ENCODE measurements at regions not wholly inside any gene's neighbourhood (a gene's known extent, or its start where the extent isn't known, plus 50 kb on each side); places are given as distances from the start of the nearest gene placed in this dataset.

DNA sequence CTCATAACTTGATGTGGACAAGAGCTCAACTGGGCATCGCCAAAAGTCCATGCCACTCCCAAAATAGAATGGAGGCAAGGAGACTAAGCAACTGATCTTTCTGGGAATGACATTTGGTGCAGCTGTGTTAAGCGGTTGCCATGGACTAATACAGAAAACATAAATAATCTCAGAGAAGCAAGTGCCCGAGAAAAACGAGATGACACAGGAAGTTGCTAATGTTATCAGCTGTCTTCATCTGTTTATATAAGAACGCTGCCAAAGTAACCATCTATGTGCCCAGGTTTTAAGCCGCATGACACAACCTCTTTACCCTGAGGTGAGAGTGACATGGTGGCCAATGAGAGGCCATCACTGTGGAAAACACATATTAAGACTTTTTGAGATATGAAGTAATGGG is 54.9 kb upstream of the SACS start:
- FAIRE-seq, result no peak
- DNase-seq (ENCODE audit: insufficient read length, low spot score), result no peak

DNA sequence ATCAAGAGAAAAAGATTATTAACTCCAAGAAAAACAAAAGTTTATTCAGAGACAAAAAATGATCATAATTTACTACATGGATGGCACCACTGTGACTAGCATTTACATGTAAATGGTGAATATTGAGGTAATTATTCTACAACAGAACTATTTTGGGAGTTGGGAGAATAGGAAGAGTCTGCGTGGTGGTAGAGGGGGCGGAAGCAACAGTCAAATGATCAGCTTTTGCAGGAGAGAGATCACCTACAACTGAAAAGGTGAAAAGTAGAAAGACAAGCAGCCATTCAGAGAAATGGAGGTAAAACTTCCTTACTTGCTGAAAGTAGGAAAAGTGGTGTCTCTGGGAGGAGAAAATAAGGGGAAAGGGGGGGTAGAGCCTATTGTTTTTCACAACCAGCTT is 62.8 kb upstream of the SACS start:
- DNase-seq (ENCODE audit: insufficient read length, low spot score) (no peak), FAIRE-seq (no peak)

DNA sequence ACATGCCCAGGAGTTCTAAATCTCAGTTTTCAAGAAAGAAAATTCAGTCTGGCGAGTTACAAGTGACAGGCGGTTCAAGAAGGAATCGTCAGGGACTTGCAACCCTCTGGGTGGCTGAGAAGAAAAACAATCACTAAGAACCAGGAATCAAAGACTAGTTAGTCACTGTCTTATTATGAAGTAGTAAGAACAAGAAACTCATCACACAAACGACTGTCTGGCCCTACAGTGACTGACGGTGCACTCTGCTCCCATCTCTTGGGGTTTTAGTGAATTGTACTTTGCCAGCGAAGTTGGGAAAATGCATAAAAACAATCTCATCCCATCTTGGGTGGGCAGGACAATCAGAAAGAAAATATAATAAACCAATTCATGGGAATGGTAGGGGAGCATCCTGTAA is 63.7 kb upstream of the SACS start:
- DNase-seq (ENCODE audit: insufficient read length, low spot score) (no peak), FAIRE-seq (no peak)

DNA sequence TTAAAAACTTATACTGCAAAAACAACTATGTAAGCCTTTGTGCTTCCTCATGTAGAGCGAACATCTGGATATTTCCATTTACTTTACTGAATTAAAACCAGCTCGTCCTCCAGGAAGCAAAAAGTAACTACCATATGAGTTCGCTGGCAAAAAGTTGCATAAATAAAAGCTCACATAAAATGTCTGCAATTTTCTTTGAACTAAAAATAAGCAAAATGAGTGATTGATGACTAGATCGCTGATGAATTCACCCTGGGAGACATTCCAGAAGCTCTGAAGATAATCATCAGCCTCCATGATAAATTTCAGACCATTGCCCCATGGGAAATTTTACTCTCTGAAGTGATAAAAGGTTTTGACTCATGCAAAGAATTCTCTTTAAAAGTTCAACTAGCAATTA is 67.3 kb upstream of the SACS start:
- FAIRE-seq (no peak), DNase-seq (ENCODE audit: insufficient read length, low spot score) (peak; percentile 41)

DNA sequence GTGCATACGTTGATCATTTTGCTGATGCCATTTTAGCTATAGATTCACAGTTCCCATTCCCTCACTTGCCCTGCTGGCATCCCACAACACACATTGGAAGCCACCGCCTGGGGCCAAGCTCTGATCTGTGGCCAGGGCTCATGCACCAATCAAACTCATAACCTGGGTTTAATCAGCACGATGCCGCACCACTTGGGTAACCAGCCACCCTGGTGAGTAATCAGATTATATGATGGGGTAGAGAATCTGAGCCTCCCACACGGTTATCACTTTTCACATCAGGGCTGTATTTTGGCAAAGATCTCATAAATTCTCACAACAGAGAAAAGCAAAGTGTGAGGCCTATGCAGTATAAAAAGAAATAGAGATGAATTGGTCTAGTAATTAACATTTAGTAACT is 66.0 kb upstream of the TNFRSF19 start:
- no peak for DNase-seq (ENCODE audit: insufficient read length, low spot score)
- no peak for FAIRE-seq

DNA sequence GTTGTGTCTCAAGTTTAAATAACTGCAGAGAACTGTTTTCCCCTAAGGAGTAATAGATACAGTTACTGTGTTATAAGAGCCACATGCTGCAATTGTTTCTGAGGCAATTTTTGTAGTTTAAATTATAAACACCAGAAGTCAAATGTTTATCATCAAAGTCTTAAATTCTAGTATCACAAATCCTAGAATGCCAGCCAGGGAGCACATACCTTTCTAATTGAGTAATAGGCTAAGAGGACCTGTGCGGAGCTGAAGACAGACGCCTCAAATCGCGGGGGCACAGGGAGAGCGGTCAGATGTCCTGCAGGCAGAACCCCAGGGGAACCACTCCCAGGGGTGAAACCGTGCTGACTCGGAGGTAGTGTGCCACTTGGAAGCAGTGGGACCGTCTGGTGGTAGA is 65.2 kb upstream of the TNFRSF19 start:
- DNase-seq (ENCODE audit: insufficient read length, low spot score) (no peak), FAIRE-seq (no peak)

DNA sequence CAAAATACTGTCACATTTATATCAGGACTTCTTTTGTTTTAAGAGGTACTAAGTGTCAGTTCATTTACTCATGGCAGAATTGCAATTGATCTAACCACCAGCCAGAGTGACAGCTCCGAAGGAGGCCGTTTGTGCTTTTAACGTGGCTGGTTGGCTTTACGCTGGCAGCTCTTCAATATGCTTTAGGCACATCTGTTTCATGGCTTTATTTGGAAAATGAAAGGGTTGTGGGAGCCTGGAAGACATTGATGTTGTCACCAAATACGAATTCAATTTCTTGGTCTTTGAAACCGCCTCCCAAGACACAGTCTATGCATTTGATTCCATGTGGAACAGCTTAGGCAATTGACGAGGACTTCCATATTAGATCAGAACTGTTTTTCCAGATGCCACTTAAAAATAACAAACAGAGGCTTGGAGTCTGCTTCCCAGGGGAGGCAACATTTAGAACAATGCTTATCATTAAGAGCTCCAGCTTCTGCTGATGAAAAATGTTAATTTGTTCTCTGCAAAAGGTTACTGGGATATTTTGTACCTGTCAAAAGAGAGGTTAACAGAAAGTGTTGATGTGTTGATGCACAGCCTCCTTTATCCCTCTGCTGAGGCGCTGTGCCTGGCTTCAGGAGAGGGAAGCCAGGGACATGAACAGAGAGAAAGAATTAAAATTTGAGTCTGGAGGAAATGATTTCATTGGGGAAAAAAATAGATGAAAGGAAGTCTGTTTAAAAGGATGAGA is 64.0 kb upstream of the TNFRSF19 start:
- no peak for FAIRE-seq
- DNase-seq (ENCODE audit: insufficient read length, low spot score), result no peak

DNA sequence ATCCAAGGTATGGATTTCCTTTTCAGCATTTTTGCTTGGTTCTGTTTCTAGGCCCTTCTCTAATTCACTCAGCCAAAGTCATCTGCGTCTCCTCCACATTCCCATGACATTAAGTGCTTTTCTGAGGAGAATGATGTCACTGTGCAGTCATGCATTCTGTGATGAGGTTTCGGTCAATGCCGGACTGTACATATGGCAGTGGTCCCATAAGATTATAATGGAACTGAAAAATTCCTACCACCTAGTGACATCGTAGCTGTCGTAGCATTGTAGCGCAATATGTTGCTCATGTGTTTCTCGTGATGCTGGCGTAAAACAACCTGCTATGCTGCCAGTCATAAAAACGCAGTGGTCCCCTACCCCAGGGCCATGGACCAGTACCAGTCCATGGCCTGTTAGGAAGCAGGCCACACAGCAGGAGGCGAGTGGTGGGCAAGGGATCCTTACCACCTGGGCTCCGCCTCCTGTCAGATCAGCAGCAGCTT is 63.4 kb upstream of the TNFRSF19 start:
- no peak for FAIRE-seq
- DNase-seq (ENCODE audit: insufficient read length, low spot score), result no peak

DNA sequence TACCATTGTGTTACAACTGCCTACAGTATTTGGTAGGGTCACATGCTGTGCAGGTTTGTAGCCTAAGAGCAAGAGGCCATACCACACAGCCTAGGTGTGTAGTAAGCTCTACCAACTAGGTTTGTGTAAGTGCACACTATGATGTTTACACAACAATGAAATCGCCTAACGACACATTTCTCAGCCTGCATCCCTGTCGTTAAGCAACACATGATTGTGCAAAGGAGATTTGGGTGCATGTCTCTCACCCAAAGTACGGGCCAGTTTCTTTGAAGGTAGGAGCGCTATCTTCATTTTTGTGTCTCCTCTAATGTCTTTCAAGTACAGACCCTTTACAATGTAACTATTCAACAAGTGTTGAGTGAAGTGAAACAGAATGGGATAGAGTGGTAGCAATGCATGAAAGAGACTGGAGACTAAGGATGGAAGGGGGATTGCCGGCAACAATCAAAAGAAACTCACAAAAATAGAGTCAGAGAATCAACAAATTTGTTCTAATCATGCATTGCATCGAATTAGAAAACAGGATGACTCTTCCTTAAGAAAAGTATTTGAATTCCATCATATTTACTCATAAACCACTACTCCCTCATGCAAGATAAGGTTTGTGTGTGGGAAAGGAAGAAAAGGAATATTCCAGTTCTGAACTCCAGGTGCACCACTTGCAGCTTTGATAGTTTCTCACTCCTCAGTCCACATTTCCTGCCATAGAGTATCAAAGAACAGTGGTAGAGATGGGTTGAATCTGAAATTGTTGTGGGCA is 60.2 kb upstream of the TNFRSF19 start:
- no peak for FAIRE-seq
- DNase-seq (ENCODE audit: insufficient read length, low spot score), result no peak

DNA sequence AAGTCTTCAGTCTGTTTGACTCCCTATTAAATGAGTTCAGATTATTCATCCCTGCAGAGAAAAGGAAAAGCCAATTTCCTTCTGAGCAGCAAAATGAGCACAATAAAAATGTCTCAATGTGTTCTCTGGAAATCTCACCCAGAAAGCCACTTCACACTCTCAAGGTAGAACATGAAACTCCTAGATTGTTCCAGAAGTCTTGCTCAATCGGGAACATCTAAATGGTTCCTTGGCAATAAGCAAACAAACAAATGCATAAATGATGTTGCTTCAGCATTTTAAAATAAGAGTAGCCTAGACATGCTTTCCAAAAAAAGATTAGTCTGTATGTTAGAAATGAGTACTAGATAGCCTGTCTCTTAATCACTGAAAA is 59.7 kb upstream of the TNFRSF19 start:
- DNase-seq (ENCODE audit: insufficient read length, low spot score), result no peak
- no peak for FAIRE-seq

DNA sequence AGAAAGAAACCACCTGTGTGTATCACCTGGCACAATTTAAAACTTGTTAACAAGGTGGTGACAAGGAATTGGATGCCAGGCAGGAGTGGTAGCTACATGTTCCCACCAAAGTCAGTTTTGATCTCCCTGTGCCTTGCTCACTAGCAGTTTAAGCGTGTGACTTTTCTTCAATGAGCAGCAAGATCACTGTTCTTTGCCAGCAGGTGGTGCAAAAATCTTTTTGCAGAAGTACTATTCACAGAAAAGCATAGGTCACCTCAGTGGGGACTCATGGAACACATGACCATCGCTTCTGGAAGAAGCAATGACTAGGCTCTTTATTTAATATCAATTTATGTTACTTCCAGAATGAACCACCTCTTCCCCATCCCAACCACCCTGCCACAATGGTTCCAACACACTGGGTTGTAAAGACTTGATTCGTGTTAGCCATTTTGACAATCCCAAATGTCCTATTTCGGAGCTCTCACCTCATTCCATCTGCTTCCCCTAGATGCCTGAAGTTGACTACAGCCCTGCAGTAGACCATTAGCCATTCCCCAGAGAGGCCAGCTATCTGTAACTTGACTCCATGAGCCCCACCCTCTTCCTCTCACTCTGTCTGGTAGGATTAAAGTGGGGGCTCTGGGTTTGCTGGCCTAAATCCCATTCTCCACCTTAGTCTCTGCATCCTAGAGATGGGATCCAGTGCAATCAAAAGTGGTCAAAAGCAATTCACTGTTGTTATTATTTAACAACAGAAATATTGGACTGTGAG is 59.1 kb upstream of the TNFRSF19 start:
- DNase-seq (ENCODE audit: insufficient read length, low spot score), result no peak
- FAIRE-seq, result no peak

DNA sequence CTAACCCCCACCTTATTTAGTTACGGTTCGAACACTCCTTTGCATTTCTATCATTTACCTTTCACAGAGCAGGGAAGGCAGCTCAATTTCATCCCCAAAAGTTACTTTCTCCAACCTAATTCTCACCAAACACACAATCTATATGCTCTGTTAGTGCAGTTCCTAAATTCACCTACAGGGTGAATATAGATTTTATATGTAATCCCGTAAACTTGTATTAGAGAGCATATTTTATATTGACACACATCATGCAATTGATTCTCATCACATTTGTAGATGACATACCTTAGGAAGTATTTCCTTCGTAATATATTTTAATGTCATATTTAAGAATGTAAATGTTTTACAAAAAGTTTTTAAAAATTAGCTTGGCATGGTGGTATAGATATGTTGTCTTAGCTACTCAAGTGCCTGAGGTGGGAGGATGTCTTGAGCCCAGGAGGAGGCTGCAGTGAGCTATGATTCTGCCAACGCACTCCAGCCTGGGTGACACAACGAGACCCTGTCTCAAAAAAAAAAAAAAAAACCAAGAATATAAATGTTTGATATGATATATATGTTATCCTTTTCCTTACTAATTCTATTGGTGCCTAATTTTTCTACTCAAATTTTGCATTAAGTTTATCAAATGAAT is 57.3 kb upstream of the TNFRSF19 start:
- FAIRE-seq (no peak), DNase-seq (ENCODE audit: insufficient read length, low spot score) (no peak)

DNA sequence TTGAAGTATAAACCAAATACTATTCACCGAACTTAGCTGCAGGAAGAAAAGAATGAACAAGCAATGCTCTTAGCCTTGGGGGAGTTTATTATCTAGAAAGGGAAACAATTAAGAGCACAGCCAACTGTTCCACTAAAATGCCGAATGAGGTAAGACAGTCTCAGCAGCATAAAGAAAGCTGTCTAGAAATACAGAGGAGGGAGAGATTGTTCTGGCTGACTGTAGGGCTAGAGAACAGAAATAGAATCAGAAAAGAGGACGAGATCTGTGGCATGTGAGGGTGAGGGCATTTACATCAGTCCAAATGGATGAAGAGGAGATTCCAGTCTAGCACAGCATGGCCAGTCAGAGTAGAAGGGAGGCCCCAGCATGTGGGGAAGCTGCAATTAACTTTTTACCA is 56.8 kb upstream of the TNFRSF19 start:
- FAIRE-seq (no peak), DNase-seq (ENCODE audit: insufficient read length, low spot score) (no peak)

DNA sequence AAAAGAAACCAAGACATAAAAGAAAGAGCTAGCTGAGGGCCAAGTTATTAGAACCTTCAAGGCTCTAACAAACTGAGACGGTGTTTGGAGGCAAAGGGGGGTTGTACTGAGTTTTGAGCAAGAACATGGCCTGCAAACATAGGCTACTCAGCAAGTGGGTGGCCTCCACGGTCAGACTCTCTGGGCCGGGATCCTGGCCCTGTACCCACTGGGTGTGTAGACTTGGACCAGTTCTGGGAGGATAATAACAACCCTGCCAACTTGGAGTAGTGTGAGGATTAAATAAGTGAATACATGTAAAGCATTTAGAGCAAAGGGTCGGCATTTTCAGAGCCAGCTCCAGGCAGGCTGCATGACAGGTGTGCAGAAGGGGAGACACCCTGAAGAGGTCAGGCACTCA is 56.1 kb upstream of the TNFRSF19 start:
- DNase-seq (ENCODE audit: insufficient read length, low spot score) (no peak), FAIRE-seq (no peak)

DNA sequence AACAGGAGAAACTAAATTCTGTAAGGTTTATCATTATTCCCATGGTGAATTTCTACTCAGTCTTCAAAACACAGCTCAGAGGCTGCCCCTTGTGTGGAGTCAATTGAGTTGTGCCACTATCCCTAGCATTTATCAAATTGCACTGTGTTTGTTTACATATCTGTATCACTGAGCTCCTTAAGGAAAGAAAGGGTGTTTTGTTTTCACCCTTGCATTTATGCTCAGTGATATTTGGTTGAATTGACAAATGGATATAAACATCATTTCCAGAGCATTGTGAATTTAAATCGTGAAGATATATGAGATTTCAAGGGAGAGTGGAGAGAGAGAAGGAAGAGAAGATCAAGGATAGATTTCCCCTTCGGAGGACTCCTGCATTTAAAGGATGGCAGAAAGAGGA is 55.1 kb upstream of the TNFRSF19 start:
- no peak for DNase-seq (ENCODE audit: insufficient read length, low spot score)
- FAIRE-seq, result no peak

DNA sequence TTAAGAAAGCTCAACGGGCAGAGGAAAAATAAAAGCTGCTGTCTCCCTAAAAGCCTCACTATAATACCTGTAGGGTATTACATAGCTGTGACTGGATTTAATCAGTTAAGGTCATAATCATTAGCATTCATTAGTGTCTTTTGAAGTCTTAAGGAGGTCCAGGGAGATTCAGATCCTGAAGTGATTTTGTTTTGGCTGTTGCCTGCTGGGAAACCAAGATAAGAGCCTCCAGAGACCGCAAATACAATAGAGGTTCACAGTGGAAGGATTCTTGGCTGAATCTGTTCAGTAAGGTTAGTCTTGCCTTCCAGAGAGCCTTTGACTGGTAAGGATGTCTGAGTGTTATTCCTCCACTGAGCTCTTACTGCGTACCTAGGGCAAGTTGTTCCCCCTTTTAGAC is 54.0 kb upstream of the TNFRSF19 start:
- no peak for DNase-seq (ENCODE audit: insufficient read length, low spot score)
- no peak for FAIRE-seq

DNA sequence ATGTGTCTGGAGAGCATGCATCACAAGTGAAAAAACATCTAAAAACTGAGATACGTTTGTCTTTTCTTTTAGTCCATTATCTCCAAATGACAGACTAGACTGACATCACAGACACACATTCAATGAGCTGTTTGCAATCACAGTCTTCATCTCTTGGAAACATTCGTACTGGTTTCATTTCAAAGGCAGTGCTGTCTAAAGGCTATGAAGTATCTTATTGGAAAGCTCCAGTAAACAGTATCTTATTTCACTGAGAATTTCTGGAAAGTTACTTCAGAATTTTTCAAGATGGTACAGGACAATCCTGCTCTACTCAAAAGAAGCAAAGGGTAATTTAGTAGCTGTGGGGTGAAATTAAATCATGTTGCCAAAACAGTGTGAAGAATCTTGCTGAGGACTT is 53.5 kb upstream of the TNFRSF19 start:
- FAIRE-seq (no peak), DNase-seq (ENCODE audit: insufficient read length, low spot score) (no peak)

DNA sequence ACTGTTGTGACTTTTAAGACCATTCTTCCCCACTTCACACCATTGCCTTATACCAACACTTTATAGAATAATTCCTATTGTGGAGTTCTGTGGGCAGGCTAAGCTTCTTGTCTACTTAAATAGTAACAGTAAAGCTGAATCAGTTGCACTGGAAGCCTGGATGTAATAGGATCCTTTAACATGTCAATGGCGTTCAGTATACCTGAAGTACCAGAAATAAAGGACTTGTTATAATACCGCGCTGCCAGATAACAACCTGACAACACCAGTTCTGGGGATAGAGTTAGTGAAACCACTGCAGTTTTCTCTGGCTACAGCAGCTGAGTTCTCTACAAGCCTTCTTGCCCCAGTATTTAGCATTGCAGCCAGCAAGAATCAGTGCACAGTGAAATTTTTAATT is 52.0 kb upstream of the TNFRSF19 start:
- no peak for FAIRE-seq
- DNase-seq (ENCODE audit: insufficient read length, low spot score), result no peak
